Lung (tissue), 11 donors: ENCODE measurements at regions not wholly inside any gene's neighbourhood (a gene's known extent, or its start where the extent isn't known, plus 50 kb on each side); places are given as distances from the start of the nearest gene placed in this dataset.
A peak's percentile ranks its signal among the peaks of the same experiment; 100 is the strongest.

Source experiments
- ATAC-seq: fragments of 200-7000 bp; cut with Tn5 transposase; one replicate; pipeline ENCODE4 v1.9.1; 2020; ENCODE audit warnings: moderate number of reproducible peaks; ENCODE audit not compliant: insufficient read depth, low FRiP score
- DNase-seq, 3 donors: peaks; one replicate each; pipeline ENCODE4 v3.0.0-alpha.2; 2013 to 2017
- H3K27ac ChIP-seq, 2 donors: one replicate each; pipeline ENCODE4 v1.5.1; 2013; ENCODE audit warnings: mild to moderate bottlenecking in 2 of 2, moderate library complexity in 2 of 2, control low read depth in 1 of 2, inconsistent platforms in 1 of 2, low read depth in 1 of 2, low read length in 1 of 2
- H3K27me3 ChIP-seq, 3 donors: one replicate each; pipeline ENCODE4 v1.5.1; 2013; ENCODE audit warnings: low read length in 2 of 3; ENCODE audit not compliant: control insufficient read depth in 3 of 3, insufficient read depth in 3 of 3
- H3K36me3 ChIP-seq, 4 donors: one replicate each; pipeline ENCODE4 v1.5.1; 2013; ENCODE audit warnings: low read length in 4 of 4, mild to moderate bottlenecking in 1 of 4, moderate library complexity in 1 of 4; ENCODE audit not compliant: control insufficient read depth in 4 of 4, insufficient read depth in 4 of 4
- H3K4me1 ChIP-seq, 5 donors: one replicate each; pipeline ENCODE4 v1.5.1; 2013; ENCODE audit warnings: low read length in 5 of 5, mild to moderate bottlenecking in 2 of 5, moderate library complexity in 1 of 5; ENCODE audit not compliant: control insufficient read depth in 5 of 5, insufficient read depth in 5 of 5
- H3K4me3 ChIP-seq: one replicate; pipeline ENCODE4 v1.5.1; 2013; ENCODE audit warnings: mild to moderate bottlenecking, control low read depth, moderate library complexity
- H3K9ac ChIP-seq, 2 donors: one replicate each; pipeline ENCODE4 v1.5.1; 2013; ENCODE audit warnings: low read length in 2 of 2, control low read depth in 1 of 2; ENCODE audit not compliant: insufficient read depth in 1 of 2
- H3K9me3 ChIP-seq, 4 donors: one replicate each; pipeline ENCODE4 v1.5.1; 2013; ENCODE audit warnings: low read length in 3 of 4, mild to moderate bottlenecking in 1 of 4, moderate library complexity in 1 of 4; ENCODE audit not compliant: control insufficient read depth in 4 of 4, insufficient read depth in 3 of 4
- WGBS, 2 donors: extraction: QIAGEN DNeasy Blood & Tissue Kit; methylation state at CpG; one replicate each; pipeline ENCODE4 v1.1.7; 2013; 5-methylcytosine and 5-hydroxymethylcytosine counted together
- TF ChIP-seq, protein P1 (sequence below): IDR thresholded peaks from 2 replicates; pipeline ENCODE4 v1.5.1; 2012; ENCODE audit warnings: mild to moderate bottlenecking; ENCODE audit errors: control extremely low read depth, extremely low read depth
- donor health status: control.
- donor health status: control.
- donor health status: Bipolar disorder and iron deficiency.
- donor health status: healthy.
- donor health status: DM: yes; HTN: yes; CAD: no.

DNA sequence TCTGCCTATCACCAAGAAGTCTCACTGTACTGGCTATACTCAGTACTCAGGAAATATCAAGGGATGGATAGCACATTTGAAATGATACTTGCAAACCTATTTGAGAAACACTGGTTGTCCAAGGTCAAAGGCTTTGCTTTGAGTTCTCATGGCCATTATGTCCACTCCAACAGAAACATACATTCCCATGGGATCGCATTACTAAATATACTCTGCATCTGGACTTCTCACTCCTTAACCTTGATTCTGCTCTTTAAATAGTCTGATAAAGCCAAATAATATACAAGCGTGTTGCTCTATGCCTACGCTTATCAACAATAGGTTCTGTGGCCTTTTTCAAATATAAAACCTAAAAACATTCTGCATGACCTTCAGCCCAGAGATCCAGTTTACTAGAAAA lies 1054.8 kb downstream of the MRPL39 start:
- Histone ChIP-seq H3K27me3 (no peaks in the 10 kb centered on the region), H3K9me3 (peaks cover 0 to 7% (median 0%) of the 10 kb centered on the region in 4 donors), H3K27ac (no peak overlapping the region), H3K4me3 (no peak overlapping the region), H3K9ac (no peak overlapping the region), H3K4me1 (no peaks in the 10 kb centered on the region), H3K36me3 (no peaks in the 10 kb centered on the region)
- 62 to 64% methylated on average over 3 of the region's 3 CpGs for WGBS, 2 donors
- DNase-seq (no peak), ATAC-seq (no peak)
- TF ChIP-seq, protein P1, sequence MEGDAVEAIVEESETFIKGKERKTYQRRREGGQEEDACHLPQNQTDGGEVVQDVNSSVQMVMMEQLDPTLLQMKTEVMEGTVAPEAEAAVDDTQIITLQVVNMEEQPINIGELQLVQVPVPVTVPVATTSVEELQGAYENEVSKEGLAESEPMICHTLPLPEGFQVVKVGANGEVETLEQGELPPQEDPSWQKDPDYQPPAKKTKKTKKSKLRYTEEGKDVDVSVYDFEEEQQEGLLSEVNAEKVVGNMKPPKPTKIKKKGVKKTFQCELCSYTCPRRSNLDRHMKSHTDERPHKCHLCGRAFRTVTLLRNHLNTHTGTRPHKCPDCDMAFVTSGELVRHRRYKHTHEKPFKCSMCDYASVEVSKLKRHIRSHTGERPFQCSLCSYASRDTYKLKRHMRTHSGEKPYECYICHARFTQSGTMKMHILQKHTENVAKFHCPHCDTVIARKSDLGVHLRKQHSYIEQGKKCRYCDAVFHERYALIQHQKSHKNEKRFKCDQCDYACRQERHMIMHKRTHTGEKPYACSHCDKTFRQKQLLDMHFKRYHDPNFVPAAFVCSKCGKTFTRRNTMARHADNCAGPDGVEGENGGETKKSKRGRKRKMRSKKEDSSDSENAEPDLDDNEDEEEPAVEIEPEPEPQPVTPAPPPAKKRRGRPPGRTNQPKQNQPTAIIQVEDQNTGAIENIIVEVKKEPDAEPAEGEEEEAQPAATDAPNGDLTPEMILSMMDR, result no peak

DNA sequence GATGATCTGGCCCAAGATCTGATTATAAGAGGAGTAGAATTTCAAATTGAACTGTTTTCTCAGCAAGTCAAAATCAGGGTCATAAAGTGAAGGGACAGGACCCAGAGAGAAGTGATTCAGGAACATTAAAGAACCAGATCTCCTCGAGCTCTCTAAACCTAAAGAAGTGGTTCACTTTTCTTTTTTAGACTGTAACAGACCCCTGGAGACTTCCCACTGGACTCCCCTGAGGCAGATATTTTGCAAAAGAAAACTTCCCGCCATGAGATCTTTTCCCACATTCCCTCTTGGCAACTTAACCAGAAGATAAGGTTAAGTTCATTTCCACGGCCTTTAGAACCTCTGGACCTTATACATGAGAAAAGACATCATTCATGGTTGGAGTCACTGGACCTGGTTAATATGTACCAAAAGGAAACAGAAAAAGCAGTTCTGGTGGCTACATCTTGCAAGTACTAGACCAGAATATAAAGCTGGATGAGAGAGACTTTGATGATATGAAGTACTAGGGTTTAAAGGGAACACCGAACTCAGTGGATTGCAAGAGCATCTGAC lies 1061.4 kb downstream of the MRPL39 start:
- TF ChIP-seq, protein P1, result no peak

DNA sequence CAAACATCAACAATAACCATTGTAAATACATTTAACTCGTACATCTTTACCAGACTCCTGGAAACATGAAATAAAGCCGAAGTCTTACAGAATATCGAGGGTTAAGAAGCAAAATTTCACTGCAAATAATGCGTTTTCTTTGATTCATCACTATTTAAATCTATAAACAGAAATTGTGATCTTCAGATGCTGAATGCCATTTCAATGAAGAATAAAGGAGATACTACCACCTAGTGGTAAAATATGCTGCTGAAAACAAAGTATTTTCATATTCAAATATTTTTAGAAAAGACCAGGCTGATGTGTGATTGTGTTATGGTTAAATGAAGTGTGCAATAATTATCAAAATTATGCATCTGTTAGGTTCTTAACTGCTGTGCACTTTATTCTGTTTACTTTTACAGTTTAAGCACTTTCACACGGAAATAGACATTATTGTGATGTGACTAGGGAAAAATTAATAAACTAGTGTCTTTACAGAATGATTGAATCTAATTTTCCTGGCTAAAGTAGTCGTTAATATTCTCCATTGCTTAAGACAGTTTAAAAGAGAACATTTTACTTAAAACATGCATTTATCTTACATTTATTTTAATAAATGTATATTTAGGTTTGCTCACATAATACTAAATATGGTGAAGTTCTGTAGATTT lies 1093.1 kb downstream of the MRPL39 start:
- H3K4me3 ChIP-seq, result no peak overlapping the region
- H3K4me1 ChIP-seq, result no peaks in the 10 kb centered on the region
- WGBS, 2 donors, result 32 to 40% methylated on average over 6 of the region's 6 CpGs
- no peaks in the 10 kb centered on the region for H3K9me3 ChIP-seq
- no peak overlapping the region for H3K27ac ChIP-seq
- H3K27me3 ChIP-seq, result no peaks in the 10 kb centered on the region
- no peaks in the 10 kb centered on the region for H3K36me3 ChIP-seq
- ATAC-seq, result no peak
- peak in 2 of 3 donors; percentile 14 to 34 for DNase-seq
- TF ChIP-seq, protein P1, result no peak
- H3K9ac ChIP-seq, result no peak overlapping the region

More for the DNA sequence above, 1061.4 kb downstream of the MRPL39 start:
- WGBS, 2 donors, result 68 to 73% methylated on average over 4 of the region's 4 CpGs
- DNase-seq (no peak), ATAC-seq (no peak)
- Histone ChIP-seq H3K27ac (no peak overlapping the region), H3K9me3 (no peaks in the 10 kb centered on the region), H3K36me3 (no peaks in the 10 kb centered on the region), H3K4me1 (no peaks in the 10 kb centered on the region), H3K27me3 (no peaks in the 10 kb centered on the region), H3K9ac (no peak overlapping the region), H3K4me3 (no peak overlapping the region)

DNA sequence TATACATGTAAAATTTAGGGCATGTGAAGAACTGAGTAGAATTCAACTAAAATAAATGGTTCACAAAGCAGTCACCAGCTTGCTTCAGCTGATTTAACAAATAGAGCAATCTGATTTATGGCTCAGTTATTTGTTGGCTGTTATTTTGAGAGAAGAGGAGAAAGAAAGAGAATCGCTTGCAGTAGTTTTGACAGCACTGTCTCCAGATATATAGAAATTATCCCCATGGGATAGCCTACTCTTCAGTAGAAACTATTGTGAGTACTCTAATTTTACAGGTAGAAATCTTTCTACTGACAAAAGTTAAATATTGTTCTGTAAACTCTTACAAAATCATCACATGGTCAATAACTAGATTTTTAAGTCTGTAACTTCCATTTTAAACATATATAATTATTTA lies 1098.2 kb downstream of the MRPL39 start:
- TF ChIP-seq, protein P1, result no peak
- Histone ChIP-seq H3K27ac (no peak overlapping the region), H3K36me3 (no peaks in the 10 kb centered on the region), H3K27me3 (no peaks in the 10 kb centered on the region), H3K4me1 (no peaks in the 10 kb centered on the region), H3K9ac (no peak overlapping the region), H3K4me3 (no peak overlapping the region), H3K9me3 (no peaks in the 10 kb centered on the region)
- 92 to 96% methylated on average over 1 of the region's 1 CpG for WGBS, 2 donors
- DNase-seq (no peak), ATAC-seq (no peak)
